ENCODE measurements at regions not wholly inside any gene's neighbourhood (a gene's known extent, or its start where the extent isn't known, plus 50 kb on each side); places are given as distances from the start of the nearest gene placed in this dataset.
"Not testable (repeated sequence)": the region's sequence is repeated elsewhere in the genome, so short reads cannot be mapped to it uniquely, and the experiment has no call there.

GRCh38 chr5:109630093-109630492 lies 59.6 kb upstream of the MAN2A1 start:
- DNase-seq: no peak

- DNase-seq: no peak
Measured at GRCh38 chr5:109628591-109628990, 61.1 kb upstream of the MAN2A1 start.

GRCh38 chr5:109621266-109621665 lies 68.5 kb upstream of the MAN2A1 start:
- not testable (repeated sequence) for DNase-seq

- DNase-seq: no peak
Measured at GRCh38 chr5:109620651-109621050, 69.1 kb upstream of the MAN2A1 start.

- DNase-seq: no peak
Measured at GRCh38 chr5:109619606-109620005, 70.1 kb upstream of the MAN2A1 start.

- DNase-seq: no peak
Measured at GRCh38 chr5:109619021-109619460, 70.7 kb upstream of the MAN2A1 start.

GRCh38 chr5:109614981-109615380 lies 74.7 kb upstream of the MAN2A1 start:
- DNase-seq: no peak

- DNase-seq: no peak
Measured at GRCh38 chr5:109614301-109614700, 75.4 kb upstream of the MAN2A1 start.

GRCh38 chr5:109612278-109612905 lies 77.3 kb upstream of the MAN2A1 start:
- no peak for DNase-seq

GRCh38 chr5:109611505-109611904 lies 78.2 kb upstream of the MAN2A1 start:
- no peak for DNase-seq

GRCh38 chr5:109611061-109611460 lies 78.7 kb upstream of the MAN2A1 start:
- DNase-seq: no peak

GRCh38 chr5:109610581-109610980 lies 79.1 kb upstream of the MAN2A1 start:
- no peak for DNase-seq

- DNase-seq: no peak
Measured at GRCh38 chr5:109605207-109605730, 84.5 kb upstream of the MAN2A1 start.

- DNase-seq: no peak
Measured at GRCh38 chr5:109604758-109605157, 85.0 kb upstream of the MAN2A1 start.

GRCh38 chr5:109601736-109602135 lies 88.0 kb upstream of the MAN2A1 start:
- DNase-seq: no peak

GRCh38 chr5:109597893-109598292 lies 91.8 kb upstream of the MAN2A1 start:
- no peak for DNase-seq

GRCh38 chr5:109594217-109594616 lies 95.5 kb upstream of the MAN2A1 start:
- DNase-seq: no peak

- no peak for DNase-seq
Measured at GRCh38 chr5:109590799-109591198, 98.9 kb upstream of the MAN2A1 start.

GRCh38 chr5:109589986-109590385 lies 99.7 kb upstream of the MAN2A1 start:
- DNase-seq: no peak

- DNase-seq: no peak
Measured at GRCh38 chr5:109589239-109589638, 100.5 kb upstream of the MAN2A1 start.

- DNase-seq: no peak
Measured at GRCh38 chr5:109588281-109589035, 101.3 kb upstream of the MAN2A1 start.

- no peak for DNase-seq
Measured at GRCh38 chr5:109584986-109585599, 104.6 kb upstream of the MAN2A1 start.

- no peak for DNase-seq
Measured at GRCh38 chr5:109580225-109580624, 109.5 kb upstream of the MAN2A1 start.

- no peak for DNase-seq
Measured at GRCh38 chr5:109575506-109575905, 114.2 kb upstream of the MAN2A1 start.

All from activated T-cell treated with anti-CD3 and anti-CD28 coated beads, Interleukin-2, amount 50 U/mL, for 1 hour (primary cell).